HG03457 (cell line): ENCODE measurements at regions not wholly inside any gene's neighbourhood (a gene's known extent, or its start where the extent isn't known, plus 50 kb on each side); places are given as distances from the start of the nearest gene placed in this dataset.

ENCODE experiments used
- ATAC-seq: cut with Tn5 transposase; IDR thresholded peaks from one replicate; pipeline ENCODE4 v1.9.1; 2021; ENCODE audit warnings: moderate number of reproducible peaks; ENCODE audit not compliant: unreplicated experiment

DNA sequence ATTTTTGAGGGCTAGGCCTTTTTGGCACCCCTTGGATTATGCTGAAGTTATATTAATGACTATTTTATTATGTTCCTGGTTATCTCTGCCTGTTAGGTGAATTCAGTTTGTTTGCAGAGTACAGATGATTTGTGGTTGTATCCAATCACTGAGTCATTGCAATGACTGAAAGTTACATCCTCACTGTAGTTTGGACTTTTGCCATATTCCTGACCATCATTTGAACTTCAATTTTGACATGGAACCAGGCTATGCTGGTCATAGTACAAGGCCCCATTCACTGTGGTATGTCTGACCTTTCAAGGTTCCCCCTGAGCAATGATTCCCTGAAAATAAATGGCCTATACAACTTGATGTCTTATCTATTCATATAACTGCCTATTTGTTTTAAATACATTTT lies 621.0 kb downstream of the CCER1 start:
- no peak for ATAC-seq

DNA sequence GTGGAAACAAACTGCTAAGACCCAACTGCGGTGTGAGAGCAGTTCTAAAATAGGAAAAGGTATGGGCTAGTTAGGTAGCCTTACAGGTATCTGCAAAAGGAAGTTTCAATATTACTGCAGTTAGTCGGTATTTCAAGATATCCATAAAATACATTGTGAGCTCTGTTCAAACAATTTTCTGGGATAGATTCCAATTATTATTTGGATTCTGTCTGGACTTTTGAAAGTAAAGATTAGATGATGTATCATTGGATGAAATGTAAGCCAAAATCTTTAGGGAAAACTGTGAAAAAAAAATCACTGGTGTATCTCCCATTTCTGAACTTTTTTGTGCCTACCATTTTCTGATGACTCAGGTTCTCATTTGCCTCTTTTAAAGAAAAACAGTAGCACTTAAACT lies 621.6 kb downstream of the CCER1 start:
- no peak for ATAC-seq

DNA sequence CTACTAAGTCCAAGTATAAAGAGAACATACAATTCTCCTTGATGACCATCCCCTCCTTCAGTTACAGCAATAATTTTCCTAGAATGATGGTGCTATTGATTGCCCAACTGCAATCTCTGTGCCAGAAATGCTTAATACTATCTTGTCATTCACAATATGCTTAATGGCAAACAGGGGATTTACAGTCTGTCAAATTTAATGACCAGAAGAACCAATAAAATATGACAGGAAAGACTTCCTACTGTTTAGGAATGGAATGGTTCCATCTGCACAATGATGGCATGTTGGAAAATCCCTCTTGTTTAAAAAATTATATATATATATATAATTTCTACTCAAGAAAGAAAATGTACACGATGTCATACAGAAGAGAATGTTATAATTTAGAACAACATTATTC lies 623.2 kb downstream of the CCER1 start:
- no peak for ATAC-seq

DNA sequence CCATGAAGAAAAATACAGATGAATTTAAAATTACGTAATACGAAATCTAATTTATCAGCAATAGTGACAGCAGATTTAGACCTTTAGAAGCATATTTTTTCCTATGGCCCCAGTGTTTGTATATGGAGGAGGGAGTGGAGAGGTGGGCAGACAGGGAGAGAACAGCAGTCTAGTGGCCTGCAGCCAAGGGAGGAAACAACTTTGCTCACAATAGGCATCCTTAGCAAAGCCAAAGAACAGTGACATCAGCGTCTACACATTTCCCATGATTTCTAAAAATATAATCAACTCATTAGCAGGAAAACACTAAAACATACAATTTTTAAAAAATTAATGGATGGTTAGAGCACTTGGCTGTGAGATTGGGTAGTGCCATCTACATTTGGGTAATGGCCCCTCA lies 622.6 kb upstream of the ATP2B1 start:
- ATAC-seq = no peak

DNA sequence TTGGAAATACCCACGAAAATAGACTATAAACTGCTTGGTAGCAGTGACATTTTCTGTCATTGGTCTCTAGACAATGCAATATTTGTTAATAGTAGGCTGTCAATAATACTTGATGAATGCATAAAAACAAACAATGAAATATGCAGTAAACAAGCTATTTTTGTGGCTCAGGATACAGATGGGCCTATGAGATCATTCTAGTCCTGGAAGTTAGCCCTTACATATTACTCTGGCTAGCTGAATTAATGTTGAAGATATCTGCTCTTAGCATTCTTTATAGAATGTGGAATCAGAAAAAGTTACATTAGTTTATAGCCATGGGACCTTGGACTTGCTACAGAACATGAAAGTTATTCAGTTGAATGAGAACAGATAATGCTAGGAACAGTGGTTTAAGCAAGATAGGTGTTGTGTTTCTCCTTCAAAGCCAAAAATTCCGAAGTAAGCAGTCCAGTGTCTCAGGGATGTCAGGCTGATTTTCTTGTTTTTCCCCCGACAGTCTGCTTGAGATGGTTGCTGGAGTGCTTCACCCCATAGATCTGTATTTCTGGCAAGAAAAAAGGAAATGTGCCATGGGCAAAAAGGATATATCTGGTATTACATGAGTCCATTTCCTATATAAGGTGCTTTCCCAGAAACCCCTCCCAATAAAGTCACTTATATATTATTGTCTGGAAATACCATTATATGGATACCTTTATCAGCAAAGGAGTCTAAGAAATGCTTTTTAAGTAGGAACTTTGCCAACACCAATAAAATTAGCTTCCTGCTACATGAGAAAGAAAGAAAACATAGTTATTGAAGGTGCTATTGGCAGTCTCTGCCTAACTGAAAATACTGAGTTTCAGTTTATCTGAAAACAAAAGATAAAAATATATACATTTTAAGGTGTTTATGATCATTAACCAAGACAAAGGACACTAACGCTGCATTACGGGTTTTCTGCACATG lies 619.4 kb upstream of the ATP2B1 start:
- ATAC-seq = no peak

DNA sequence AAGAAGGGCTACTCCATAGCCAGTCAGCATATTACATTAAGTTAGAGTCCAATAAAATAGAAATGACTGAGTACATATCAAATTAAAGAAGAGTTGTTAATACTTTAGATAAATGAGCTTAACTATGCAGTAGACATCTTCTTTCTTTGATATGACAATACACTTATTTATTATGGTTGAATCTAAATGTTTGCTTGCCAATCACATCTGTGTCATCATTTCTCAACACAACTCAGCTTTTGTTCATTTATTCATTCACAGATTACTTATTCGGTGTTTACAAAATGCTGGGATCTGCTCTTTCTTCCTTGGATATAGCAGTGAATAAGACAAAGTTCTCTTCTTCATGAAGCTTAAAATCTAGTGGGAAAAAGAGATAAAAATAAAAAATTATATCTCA lies 614.6 kb upstream of the ATP2B1 start:
- ATAC-seq = no peak

DNA sequence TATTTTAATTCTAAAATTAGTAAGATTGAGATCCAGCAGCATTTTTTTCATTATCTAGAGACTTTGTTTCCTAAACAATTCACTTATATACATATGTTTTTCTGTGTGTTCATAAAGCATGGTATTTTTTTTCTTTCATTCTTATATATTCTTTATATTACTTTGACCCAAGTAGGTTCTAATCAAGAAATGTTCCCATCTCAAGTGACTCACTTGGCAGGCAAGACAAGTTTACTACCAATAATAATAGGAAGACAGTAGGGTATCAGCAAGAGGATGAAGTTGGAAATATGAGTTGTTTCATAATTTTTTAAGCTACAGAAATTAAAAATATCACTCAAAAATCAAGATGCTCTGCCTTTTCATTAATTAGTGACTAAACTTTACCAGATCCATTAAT lies 613.4 kb upstream of the ATP2B1 start:
- ATAC-seq = no peak

DNA sequence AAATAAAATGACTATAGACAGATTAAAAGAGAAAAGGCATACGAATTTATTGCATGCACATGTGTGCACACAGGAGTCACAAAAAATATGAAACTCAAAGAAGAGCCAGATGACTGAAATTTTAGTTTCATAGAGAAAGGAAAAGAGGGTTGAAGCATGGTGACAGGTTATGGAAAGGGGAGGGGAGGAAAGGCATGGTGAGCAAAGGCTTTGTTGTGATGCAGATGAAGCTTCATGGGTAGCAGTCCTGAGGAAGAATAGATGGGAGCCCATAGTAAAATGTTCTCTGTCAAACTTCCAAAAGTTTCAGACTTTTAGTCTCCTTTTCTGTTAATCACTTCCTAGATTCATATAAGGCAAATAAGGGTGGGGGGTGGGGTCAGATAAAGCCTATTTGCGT lies 612.7 kb upstream of the ATP2B1 start:
- ATAC-seq = no peak

DNA sequence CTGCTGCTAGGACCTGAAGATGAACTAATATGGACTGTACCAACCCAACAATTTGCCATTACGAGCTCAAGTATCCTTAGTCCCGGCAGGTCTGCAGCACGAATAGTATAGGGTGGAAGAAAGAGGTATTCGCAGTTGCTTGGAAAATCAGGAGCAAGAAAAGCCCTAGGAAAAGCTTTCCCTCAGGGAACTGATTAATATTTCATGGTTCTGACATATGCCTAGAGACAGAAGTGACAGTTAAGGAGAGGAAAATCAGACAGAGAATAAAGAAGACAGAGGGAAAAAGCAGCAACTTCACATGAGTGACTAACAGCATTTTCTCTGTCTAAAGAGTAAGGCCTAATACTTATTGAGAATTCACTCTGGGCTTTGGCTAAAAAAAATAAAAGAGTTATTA lies 602.9 kb upstream of the ATP2B1 start:
- no peak for ATAC-seq

DNA sequence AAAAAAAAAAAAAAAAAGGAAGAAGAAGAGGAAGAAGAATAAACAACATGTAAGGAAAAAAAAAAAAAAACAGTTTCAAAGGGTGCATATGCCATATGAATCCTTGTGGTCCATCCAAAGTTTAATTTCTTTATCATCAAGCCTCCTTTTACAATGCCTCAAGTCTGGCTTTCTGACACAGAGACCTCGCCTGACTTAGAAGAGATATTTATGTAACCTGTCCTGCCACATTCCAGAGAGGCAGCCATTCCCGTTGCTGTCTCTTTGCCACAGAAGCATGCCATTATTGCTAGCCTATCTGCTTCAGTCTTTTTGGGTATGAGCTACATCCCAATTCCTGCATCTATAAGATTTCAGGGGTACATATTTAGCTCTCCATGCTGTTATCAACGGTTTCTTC lies 596.7 kb upstream of the ATP2B1 start:
- ATAC-seq = no peak

DNA sequence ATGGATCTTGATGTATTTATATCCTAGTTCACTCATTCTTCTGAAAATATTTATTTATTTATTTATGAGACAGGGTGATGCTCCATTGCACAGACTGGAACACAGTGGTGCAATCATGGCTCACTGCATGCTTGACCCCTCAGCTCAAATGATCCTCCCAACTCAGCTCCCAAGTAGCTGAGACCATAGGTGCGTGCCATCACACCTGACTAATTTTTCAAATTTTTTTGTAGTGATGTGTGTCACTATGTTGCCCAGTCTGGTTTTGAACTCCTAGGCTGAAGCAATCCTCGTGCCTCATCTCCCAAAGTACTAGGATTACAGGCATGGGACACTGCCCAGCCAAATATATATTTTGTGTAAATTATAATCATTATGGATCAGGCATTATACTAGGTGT lies 595.6 kb upstream of the ATP2B1 start:
- no peak for ATAC-seq

DNA sequence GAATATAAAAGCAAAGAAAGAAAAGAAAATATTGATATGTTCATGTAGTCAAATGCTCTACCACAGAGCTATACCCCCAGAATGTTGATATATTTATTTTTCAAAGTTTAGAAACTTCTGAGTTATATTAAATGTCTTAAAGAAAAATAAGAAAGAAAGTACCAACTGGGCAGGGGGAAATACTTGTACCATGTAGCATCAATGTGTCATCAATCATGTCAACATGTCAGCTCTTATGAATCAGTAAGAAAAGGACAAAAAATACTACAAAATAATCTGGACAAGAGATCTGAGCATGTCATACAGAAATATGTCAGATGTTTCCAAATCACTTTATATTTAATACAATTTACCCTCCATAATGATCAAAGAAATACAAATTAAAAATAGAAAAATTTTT lies 595.1 kb upstream of the ATP2B1 start:
- ATAC-seq = no peak

DNA sequence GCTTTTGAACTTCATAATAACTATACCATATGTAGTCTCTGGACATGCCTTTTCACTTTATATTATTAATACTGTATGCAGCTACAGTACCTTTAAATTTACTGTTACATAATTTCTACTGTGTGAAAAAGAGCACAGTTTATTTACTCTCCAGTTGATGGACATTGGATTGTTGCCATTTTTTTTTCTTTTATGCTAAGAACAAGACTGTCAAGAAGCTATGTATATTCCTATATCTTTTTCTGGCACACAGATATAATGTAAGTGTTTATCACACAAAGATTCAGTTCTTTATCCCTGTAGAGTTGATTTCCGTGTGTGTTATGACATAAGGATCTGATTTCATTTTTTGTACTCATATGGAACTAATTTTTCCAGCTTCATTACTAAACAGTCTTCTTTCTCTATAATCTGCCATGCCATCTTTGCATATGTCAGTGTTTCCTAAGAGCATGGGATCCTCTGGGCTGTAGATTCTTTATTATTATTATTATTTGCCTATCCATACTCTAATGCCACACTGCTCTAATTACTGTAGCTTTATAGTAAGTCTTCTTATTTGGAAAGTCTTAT lies 593.0 kb upstream of the ATP2B1 start:
- ATAC-seq = no peak

DNA sequence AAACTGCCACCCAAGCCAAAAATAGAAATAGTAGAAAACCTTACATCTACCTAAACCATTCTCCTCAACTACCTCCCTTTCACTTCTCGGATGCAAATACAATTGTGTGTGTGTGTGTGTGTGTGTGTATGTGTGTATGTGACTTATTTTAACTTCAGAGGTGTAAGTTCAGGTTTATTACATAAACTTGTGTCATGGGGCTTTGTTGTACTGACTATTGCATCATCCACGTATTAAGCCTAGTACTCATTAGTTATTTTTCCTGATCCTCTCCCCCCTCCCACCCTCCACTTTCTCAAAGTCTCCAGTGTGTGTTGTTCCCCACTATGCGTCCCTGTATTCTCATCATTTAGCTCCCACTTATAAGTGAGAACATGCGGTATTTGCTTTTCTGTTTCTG lies 592.5 kb upstream of the ATP2B1 start:
- no peak for ATAC-seq

DNA sequence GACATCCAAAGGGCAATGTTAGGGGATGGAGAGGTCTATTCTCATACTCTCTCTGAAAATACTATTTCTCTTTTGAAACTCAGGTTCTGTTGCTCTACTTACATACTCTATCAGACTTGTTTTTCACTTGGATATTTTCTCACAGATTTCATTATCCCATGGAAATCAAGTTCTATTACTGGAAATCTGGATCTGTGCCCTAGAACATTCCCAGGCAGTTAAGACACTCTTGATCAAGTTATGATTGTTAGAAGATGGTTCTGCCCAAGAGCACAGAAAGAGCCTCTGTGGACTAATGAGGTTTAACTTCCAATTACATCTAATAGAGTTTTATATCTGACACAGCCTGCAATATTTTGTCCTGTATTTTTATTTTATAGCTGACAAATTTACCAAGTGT lies 591.0 kb upstream of the ATP2B1 start:
- no peak for ATAC-seq

DNA sequence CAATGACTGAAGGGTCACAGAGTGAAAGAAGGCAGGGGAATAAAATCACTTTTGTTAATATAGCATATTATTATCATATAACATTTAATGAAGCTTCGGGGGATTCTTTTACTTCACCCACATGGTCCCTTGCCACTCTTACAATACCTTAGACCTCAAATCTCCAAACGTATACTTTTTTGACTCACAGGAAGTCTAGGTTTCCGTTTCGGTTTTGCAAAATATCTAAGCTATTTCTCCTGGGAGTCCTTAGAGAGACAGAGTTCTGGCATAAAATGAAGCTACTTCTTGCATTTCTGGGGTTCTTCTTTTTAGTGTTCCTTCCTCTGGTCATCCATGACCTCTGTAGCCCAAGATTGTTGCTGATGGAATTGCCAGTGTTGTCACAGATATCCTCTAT lies 590.5 kb upstream of the ATP2B1 start:
- peak; percentile 96 for ATAC-seq

DNA sequence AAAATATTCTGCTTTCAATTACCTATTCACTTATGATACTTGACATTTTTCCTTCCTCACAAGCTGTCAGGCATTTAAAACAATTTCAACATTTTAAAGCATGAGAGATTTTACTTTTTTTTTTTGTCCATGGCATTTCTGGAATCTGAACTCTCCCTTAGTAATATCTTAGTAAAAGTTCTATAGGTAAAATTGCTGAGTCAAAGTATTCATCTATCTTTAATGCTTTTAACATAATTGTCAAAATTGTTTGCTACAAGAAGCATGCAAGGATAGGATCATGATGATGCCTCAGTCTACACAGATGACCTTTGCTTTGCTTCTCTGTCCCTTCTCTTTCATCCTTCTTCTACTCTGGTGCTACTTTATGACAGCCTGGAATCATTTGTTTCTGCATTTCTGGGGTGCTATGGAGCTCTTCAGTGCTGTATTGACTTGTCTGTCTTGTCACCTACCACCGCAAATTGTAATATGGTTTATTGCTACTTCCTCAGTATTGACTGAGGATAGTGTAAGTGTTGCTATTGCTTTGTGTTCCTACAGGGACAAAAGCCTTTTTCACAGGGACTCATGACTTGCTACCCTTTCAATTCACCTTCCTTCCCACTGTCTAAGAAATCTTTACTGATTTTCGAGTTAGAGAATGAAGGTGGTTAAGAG lies 589.8 kb upstream of the ATP2B1 start:
- ATAC-seq = no peak

DNA sequence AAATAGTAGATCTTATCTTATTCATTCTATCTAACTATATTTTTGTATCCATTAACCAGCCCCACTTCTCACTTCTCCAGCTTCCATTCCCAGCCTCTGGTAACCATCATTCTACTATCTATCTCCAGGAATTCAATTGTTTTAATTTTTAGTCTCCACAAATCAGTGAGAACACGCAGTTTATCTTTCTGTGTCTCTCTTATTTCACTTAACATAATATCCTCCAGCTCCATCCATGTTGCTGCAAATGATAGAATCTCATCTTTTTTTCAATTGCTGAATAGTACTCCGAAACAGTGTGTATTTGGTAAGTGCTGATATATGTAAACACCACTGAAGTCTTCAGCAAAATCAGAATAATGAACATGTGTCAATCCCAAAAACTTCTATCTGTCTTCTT lies 587.2 kb upstream of the ATP2B1 start:
- no peak for ATAC-seq

DNA sequence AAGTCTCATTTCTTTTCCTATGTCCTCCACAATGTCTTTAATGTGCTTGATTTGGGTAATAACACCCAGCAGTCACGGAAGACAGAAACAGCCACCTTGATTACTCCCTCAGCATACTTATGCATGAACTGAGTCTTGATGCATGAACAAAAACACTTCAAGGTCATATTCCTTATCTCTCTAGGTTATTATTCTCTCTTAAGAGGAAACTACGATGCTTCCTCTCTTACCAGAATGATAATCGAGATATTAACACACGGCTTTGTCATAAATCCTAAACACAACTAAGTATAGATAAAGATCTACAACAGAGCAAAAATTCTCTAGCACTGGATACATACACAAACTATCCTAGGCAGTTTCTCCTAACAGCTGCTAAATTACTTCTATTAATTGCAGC lies 583.5 kb upstream of the ATP2B1 start:
- ATAC-seq = no peak

DNA sequence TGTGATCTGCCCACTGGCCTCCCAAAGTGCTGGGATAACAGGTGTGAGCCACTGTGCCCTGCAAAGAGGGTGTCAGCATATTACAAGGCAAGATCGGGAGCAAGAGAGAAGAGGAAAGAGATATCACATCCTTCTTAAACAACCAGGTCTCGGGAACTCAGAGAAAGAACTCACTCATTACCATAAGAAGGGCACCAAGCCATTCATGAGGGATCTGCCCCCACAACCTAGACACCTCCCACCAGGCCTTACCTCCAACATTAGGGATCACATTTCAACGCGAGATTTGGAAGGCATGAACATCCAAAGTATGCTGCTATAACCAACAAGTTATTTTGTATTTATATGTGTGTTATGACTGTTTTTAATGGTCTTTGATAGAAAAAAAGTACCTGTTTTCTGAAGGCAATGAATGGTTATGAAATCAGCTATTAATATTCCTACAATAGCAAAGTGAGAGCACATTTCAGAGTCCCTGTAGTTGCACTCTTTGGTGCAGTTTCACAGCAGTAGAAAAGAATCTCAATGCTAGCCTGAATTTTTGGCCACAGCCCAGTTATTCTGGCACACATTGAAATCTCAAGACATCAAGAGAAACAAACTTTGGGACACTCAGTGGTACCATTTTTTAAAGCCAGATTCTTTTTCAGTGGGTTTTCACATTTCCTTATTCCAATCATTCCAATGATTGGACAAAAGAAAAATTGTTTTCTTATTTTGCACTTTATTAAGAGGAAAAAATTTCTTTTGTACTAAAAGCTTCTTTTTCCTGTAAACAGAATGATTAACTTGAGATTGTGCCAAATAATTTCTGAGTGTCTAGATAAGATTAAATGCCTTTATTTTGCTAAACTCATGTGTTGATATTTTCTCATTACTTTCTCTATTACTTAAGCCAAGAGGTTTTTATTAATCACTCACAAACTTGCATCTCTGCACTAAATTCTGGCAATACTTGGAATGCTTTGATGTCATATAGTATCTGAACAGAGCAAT lies 582.6 kb upstream of the ATP2B1 start:
- no peak for ATAC-seq

DNA sequence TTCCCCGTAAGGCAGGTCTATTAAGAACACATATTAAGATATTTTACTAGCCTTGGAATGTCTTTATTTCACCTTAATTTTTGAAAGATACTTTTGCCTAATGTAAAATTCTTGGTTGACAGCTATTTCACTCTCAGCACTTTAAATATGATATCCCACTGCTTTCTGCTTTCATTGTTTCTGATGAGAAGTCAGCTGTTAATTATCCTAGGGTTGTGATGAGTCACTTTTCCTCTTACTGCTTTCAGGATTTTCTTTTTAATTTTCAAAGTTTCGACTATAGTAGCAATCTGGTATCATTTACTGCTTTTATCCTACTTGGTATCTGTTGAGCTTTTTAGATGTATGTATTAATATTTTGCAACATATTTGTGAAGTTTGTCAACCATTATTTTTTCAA lies 578.9 kb upstream of the ATP2B1 start:
- no peak for ATAC-seq
